ENCODE measurements at regions not wholly inside any gene's neighbourhood (a gene's known extent, or its start where the extent isn't known, plus 50 kb on each side); places are given as distances from the start of the nearest gene placed in this dataset.

GRCh38 chr2:103025056-103025455 lies 263.2 kb downstream of the TMEM182 start:
- H3K27ac Mint-ChIP-seq = no peak overlapping the region

More at GRCh38 chr2:103025056-103025455, 263.2 kb downstream of the TMEM182 start:
- no peak overlapping the region for H2BK5ac ChIP-seq (ENCODE audit: insufficient read length, low read length)
- H3K27ac ChIP-seq (ENCODE audit: insufficient read length, low read depth, low read length) = no peak overlapping the region
- H3K79me2 ChIP-seq (ENCODE audit: insufficient read depth, low read length) = no peaks in the 10 kb centered on the region
- H3K4ac ChIP-seq (ENCODE audit: low read depth, low read length) = no peak overlapping the region
- no CpG with 5 or more reads among the region's 1 CpG for WGBS (ENCODE audit: extremely low coverage, insufficient read length, low lambda C conversion rate)
- H3K27me3 ChIP-seq (ENCODE audit: insufficient read depth, low read length) = no peaks in the 10 kb centered on the region
- Mint-ChIP-seq H3K36me3 (ENCODE audit: insufficient read depth in 1 of 3, low read depth in 3 of 3) (no peaks in the 10 kb centered on the region), H3K4me1 (no peaks in the 10 kb centered on the region), H3K27me3 (ENCODE audit: low read depth) (no peaks in the 10 kb centered on the region; the same call in 1 of the 2 replicates), H3K4me3 (no peak overlapping the region), H3K9me3 (no peaks in the 10 kb centered on the region; a peak in 1 of 5 replicates)
- no peak overlapping the region for H3K56ac ChIP-seq (ENCODE audit: insufficient read length, low read depth, low read length)
- H4K91ac ChIP-seq (ENCODE audit: insufficient read length, low read depth, low read length) = no peak overlapping the region
- H4K8ac ChIP-seq (replicated peaks; ENCODE audit: insufficient read length, low read depth, low read length) = no peak overlapping the region
- H3K23me2 ChIP-seq (ENCODE audit: insufficient read length, low read depth, low read length, poor library complexity, severe bottlenecking) = no peaks in the 10 kb centered on the region
- no peak overlapping the region for H4K5ac ChIP-seq (ENCODE audit: insufficient read length, low read depth, low read length)
- no peak overlapping the region for H3K18ac ChIP-seq (ENCODE audit: insufficient read length, low read depth, low read length)
- no peak overlapping the region for H2BK12ac ChIP-seq (ENCODE audit: insufficient read length, low read depth, low read length)
- no peak overlapping the region for H3K9ac ChIP-seq (ENCODE audit: extremely low read depth, insufficient read length, low read length)
- no peaks in the 10 kb centered on the region for H4K20me1 ChIP-seq (ENCODE audit: control insufficient read depth, insufficient read depth, insufficient read length)
- no peak overlapping the region for H2BK15ac ChIP-seq (ENCODE audit: low read depth, low read length)
- H2BK120ac ChIP-seq (ENCODE audit: low read depth, low read length, poor library complexity, severe bottlenecking) = no peak overlapping the region
- H2AK5ac ChIP-seq (ENCODE audit: insufficient read length, low read length) = no peak overlapping the region
- TF ChIP-seq CTCF (conservative IDR thresholded peaks at IDR 0.05) = no peak
- no peak overlapping the region for H3K4me2 ChIP-seq (ENCODE audit: insufficient read depth, insufficient read length, low read length)
- no peaks in the 10 kb centered on the region for H3K79me1 ChIP-seq (ENCODE audit: insufficient read depth, low read depth, low read length, poor library complexity, severe bottlenecking)
- no peaks in the 10 kb centered on the region for H3K9me3 ChIP-seq (ENCODE audit: control insufficient read depth, low read depth, low read length)
- no peak overlapping the region for H2BK20ac ChIP-seq (ENCODE audit: low read depth, low read length, poor library complexity, severe bottlenecking)
- no peak overlapping the region for H3K14ac ChIP-seq (ENCODE audit: insufficient read depth, low read length)
- no peak for DNase-seq
- no peak overlapping the region for H3T11ph ChIP-seq (ENCODE audit: low read length)
- no peak overlapping the region for H3K23ac ChIP-seq (ENCODE audit: insufficient read length, low read depth, low read length)
- H3K4me1 ChIP-seq (ENCODE audit: insufficient read depth, low read length) = no peaks in the 10 kb centered on the region
- no peak overlapping the region for H2AFZ ChIP-seq (ENCODE audit: low read length)

Data from H9 (cell line).